ENCODE measurements at regions not wholly inside any gene's neighbourhood (a gene's known extent, or its start where the extent isn't known, plus 50 kb on each side); places are given as distances from the start of the nearest gene placed in this dataset.

DNA sequence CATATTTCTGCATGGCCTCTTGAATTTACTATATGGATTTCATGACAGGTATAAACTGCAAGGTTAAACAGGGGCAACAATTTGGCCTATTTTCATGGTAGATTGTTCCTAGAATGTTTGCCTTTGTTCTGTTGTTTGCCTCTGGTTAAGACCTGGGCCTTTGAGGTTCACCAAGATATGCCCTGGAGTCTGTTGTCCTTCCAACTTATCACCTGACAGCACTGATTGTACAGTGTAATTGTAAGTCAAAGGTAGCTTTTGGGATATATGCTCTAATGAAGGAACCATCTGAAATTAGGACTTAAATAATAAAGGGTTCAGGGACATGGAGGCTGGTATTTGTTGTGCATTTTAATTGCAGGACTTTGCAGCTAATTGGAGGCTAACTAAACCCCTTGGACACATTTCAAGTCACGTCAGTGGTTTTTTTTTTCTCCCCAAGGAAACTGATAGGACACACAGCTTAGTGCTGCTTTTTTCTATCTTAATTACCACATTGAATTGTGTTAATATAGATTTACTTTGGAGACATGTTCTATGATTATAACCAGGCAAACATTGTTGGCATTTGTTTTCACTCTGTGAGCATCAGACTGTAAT is 771.2 kb upstream of the LINC00305 start:
- TF ChIP-seq TEAD4 (CRISPR knock-in tag; IDR thresholded peaks at IDR 0.05) = no peak
- no peak for TF ChIP-seq HMGA2 (CRISPR knock-in tag; IDR thresholded peaks at IDR 0.05)
- no peak for TF ChIP-seq IRF2 (CRISPR knock-in tag; IDR thresholded peaks at IDR 0.05; ENCODE audit: borderline replicate concordance, low read depth)
- TF ChIP-seq KAT7 (CRISPR knock-in tag; IDR thresholded peaks at IDR 0.05; ENCODE audit: borderline replicate concordance) = no peak
- no peak for TF ChIP-seq ZNF416 (CRISPR knock-in tag; IDR thresholded peaks at IDR 0.05)
- TF ChIP-seq NR2C2 (CRISPR knock-in tag; IDR thresholded peaks at IDR 0.05) = no peak
